ENCODE measurements at regions not wholly inside any gene's neighbourhood (a gene's known extent, or its start where the extent isn't known, plus 50 kb on each side); places are given as distances from the start of the nearest gene placed in this dataset.

GRCh38 chr5:2442496-2443354 is 308.8 kb downstream of the IRX2 start:
- no peak for DNase-seq (ENCODE audit: low read depth in 2 of 2)

GRCh38 chr5:2441495-2442180 is 309.8 kb downstream of the IRX2 start:
- DNase-seq (ENCODE audit: low read depth in 2 of 2), result no peak

GRCh38 chr5:2439608-2440007 is 311.9 kb downstream of the IRX2 start:
- no peak for DNase-seq (ENCODE audit: low read depth in 2 of 2)

GRCh38 chr5:2433086-2433485 is 318.4 kb downstream of the IRX2 start:
- no peak for DNase-seq (ENCODE audit: low read depth in 2 of 2)

- no peak for DNase-seq (ENCODE audit: low read depth in 2 of 2)
These were observed 319.2 kb downstream of the IRX2 start for GRCh38 chr5:2432076-2432920.

GRCh38 chr5:2430606-2431005 is 320.9 kb downstream of the IRX2 start:
- DNase-seq (ENCODE audit: low read depth in 2 of 2), result no peak

- DNase-seq (ENCODE audit: low read depth in 2 of 2), result no peak
These were observed 323.5 kb downstream of the IRX2 start for GRCh38 chr5:2427983-2428382.

- DNase-seq (ENCODE audit: low read depth in 2 of 2), result no peak
These were observed 327.8 kb downstream of the IRX2 start for GRCh38 chr5:2423634-2424033.

GRCh38 chr5:2417301-2417700 is 334.2 kb downstream of the IRX2 start:
- no peak for DNase-seq (ENCODE audit: low read depth in 2 of 2)

GRCh38 chr5:2415678-2416077 is 335.8 kb downstream of the IRX2 start:
- DNase-seq (ENCODE audit: low read depth in 2 of 2), result no peak

- no peak for DNase-seq (ENCODE audit: low read depth in 2 of 2)
These were observed 341.0 kb downstream of the IRX2 start for GRCh38 chr5:2410451-2410850.

GRCh38 chr5:2403296-2403695 is 348.2 kb downstream of the IRX2 start:
- no peak for DNase-seq (ENCODE audit: low read depth in 2 of 2)

GRCh38 chr5:2399804-2400203 is 351.7 kb downstream of the IRX2 start:
- no peak for DNase-seq (ENCODE audit: low read depth in 2 of 2)

- DNase-seq (ENCODE audit: low read depth in 2 of 2), result no peak
These were observed 352.4 kb downstream of the IRX2 start for GRCh38 chr5:2399096-2399495.

- no peak for DNase-seq (ENCODE audit: low read depth in 2 of 2)
These were observed 357.9 kb downstream of the IRX2 start for GRCh38 chr5:2393556-2393955.

- no peak for DNase-seq (ENCODE audit: low read depth in 2 of 2)
These were observed 359.9 kb downstream of the IRX2 start for GRCh38 chr5:2391566-2391965.

- no peak for DNase-seq (ENCODE audit: low read depth in 2 of 2)
These were observed 360.5 kb downstream of the IRX2 start for GRCh38 chr5:2391021-2391420.

- no peak for DNase-seq (ENCODE audit: low read depth in 2 of 2)
These were observed 362.9 kb downstream of the IRX2 start for GRCh38 chr5:2388571-2388970.

- DNase-seq (ENCODE audit: low read depth in 2 of 2), result no peak
These were observed 363.7 kb downstream of the IRX2 start for GRCh38 chr5:2387634-2388325.

GRCh38 chr5:2387250-2387633 is 364.2 kb downstream of the IRX2 start:
- DNase-seq (ENCODE audit: low read depth in 2 of 2), result no peak

GRCh38 chr5:2385818-2386217 is 365.7 kb downstream of the IRX2 start:
- no peak for DNase-seq (ENCODE audit: low read depth in 2 of 2)

GRCh38 chr5:2383698-2384065 is 367.8 kb downstream of the IRX2 start:
- DNase-seq (ENCODE audit: low read depth in 2 of 2), result no peak
